ENCODE measurements at regions not wholly inside any gene's neighbourhood (a gene's known extent, or its start where the extent isn't known, plus 50 kb on each side); places are given as distances from the start of the nearest gene placed in this dataset.

GRCh38 chr5:107118184-107119019 lies 552.3 kb downstream of the EFNA5 start:
- H3K27me3 ChIP-seq (replicated peaks; ENCODE audit: insufficient read depth, low read depth, low read length, poor library complexity), result no peaks in the 10 kb centered on the region
- no peaks in the 10 kb centered on the region for H3K9me3 ChIP-seq (ENCODE audit: low read depth, low read length, poor library complexity, severe bottlenecking)
- ChIA-PET POLR2A (ENCODE audit: low non-redundant PET) (no interaction called here), CTCF (no interaction called here)
- no TSS peak for BruUV-seq (replicated peaks)
- H3K27ac ChIP-seq (ENCODE audit: low read depth, low read length, poor library complexity, severe bottlenecking), result no peak overlapping the region
- TF ChIP-seq, protein P1, sequence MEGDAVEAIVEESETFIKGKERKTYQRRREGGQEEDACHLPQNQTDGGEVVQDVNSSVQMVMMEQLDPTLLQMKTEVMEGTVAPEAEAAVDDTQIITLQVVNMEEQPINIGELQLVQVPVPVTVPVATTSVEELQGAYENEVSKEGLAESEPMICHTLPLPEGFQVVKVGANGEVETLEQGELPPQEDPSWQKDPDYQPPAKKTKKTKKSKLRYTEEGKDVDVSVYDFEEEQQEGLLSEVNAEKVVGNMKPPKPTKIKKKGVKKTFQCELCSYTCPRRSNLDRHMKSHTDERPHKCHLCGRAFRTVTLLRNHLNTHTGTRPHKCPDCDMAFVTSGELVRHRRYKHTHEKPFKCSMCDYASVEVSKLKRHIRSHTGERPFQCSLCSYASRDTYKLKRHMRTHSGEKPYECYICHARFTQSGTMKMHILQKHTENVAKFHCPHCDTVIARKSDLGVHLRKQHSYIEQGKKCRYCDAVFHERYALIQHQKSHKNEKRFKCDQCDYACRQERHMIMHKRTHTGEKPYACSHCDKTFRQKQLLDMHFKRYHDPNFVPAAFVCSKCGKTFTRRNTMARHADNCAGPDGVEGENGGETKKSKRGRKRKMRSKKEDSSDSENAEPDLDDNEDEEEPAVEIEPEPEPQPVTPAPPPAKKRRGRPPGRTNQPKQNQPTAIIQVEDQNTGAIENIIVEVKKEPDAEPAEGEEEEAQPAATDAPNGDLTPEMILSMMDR (conservative IDR thresholded peaks at IDR 0.05; ENCODE audit: low read depth, low read length), result no peak
- no peak for TF ChIP-seq EZH2 (IDR thresholded peaks at IDR 0.05; ENCODE audit: borderline replicate concordance, low read depth, low read length, poor library complexity, severe bottlenecking)
- no peak for DNase-seq (ENCODE audit: low spot score)
- no peak overlapping the region for H3K4me3 ChIP-seq (ENCODE audit: low read depth, low read length, poor library complexity, severe bottlenecking)
- H3K36me3 ChIP-seq (ENCODE audit: insufficient read depth, low read length, poor library complexity, severe bottlenecking), result no peaks in the 10 kb centered on the region
- intact Hi-C loops (cut with micrococcal nuclease; ENCODE audit: unreplicated experiment), result no loop called here
- H3K4me1 ChIP-seq (ENCODE audit: insufficient read depth, low read length, poor library complexity, severe bottlenecking), result no peaks in the 10 kb centered on the region

DNA sequence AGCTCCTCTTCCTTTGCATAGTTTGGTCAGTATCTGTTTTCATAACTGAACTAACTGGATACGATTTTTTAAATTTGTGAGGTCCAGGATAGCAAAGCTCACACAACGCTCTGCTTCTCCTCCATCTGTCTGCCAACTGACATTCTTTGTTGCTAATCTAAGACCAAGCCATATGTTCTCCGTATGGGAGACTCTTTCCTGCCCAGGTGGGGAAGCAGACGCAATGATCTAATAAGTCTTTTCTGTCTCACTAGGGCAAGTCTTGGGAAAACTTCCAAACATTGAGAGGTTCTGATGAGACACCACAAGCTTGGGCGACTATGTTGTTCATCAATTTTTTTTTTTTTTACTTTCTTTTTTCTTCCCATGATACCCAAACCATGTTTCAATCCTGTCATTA lies 558.5 kb downstream of the EFNA5 start:
- no peaks in the 10 kb centered on the region for H3K36me3 ChIP-seq (ENCODE audit: insufficient read depth, low read length, poor library complexity, severe bottlenecking)
- no peak for DNase-seq (ENCODE audit: low spot score)
- intact Hi-C loops (cut with micrococcal nuclease; ENCODE audit: unreplicated experiment), result no loop called here
- no peaks in the 10 kb centered on the region for H3K4me1 ChIP-seq (ENCODE audit: insufficient read depth, low read length, poor library complexity, severe bottlenecking)
- no TSS peak for BruUV-seq (replicated peaks)
- POLR2A ChIA-PET (ENCODE audit: low non-redundant PET), result no interaction called here
- H3K4me3 ChIP-seq (ENCODE audit: low read depth, low read length, poor library complexity, severe bottlenecking), result no peak overlapping the region
- no peaks in the 10 kb centered on the region for H3K27me3 ChIP-seq (replicated peaks; ENCODE audit: insufficient read depth, low read depth, low read length, poor library complexity)
- CTCF ChIA-PET, result no interaction called here
- TF ChIP-seq EZH2 (IDR thresholded peaks at IDR 0.05; ENCODE audit: borderline replicate concordance, low read depth, low read length, poor library complexity, severe bottlenecking), result no peak
- TF ChIP-seq, protein P1 (conservative IDR thresholded peaks at IDR 0.05; ENCODE audit: low read depth, low read length), result no peak
- no peak overlapping the region for H3K27ac ChIP-seq (ENCODE audit: low read depth, low read length, poor library complexity, severe bottlenecking)
- no peaks in the 10 kb centered on the region for H3K9me3 ChIP-seq (ENCODE audit: low read depth, low read length, poor library complexity, severe bottlenecking)

DNA sequence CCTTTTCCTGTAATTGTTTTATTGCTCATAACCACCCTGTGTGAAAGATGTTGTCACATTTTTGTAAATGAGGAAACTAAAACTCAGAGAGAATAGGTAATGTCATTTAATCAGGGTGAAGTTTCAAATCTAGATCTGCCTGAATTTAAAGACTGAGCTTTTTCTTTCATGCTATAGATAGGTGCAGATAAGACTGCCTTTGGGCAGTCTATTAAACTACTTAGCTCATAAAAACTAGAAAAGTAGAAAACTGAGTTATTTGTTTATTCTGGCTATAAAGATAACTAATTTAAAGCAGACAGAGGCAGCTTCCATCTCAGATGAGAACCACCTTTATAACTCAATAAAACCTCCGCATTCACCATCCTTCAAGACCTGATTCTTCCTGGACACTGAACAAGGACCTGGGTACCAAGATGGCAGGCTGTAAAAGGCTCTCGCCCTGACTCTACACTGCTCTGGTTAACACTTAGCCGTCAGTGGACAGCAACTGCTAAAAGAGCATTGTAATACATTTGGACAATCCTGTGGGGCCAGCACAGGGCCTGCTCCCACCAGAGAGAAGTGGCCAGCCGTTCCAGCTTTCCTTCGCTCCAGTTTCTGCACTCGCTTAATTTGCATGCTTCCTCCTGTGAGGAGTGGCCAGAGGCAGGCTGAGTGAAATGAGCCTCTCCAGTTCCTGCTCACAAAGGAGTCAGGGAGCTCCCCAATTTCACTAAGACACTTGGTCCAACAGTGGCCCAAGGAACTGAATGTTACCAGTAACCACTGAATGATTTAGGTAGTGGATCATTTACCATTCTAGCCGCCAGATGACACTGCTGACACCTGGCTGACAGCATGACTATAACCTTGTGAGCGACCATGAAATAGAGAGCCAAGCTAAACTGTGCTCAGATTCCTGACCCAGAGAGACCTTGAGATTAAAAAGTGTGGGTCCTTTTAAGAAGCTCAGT lies 566.4 kb downstream of the EFNA5 start:
- H3K4me3 ChIP-seq (ENCODE audit: low read depth, low read length, poor library complexity, severe bottlenecking), result no peak overlapping the region
- no TSS peak for BruUV-seq (replicated peaks)
- POLR2A ChIA-PET (ENCODE audit: low non-redundant PET), result no interaction called here
- TF ChIP-seq, protein P1 (conservative IDR thresholded peaks at IDR 0.05; ENCODE audit: low read depth, low read length), result no peak
- TF ChIP-seq EZH2 (IDR thresholded peaks at IDR 0.05; ENCODE audit: borderline replicate concordance, low read depth, low read length, poor library complexity, severe bottlenecking), result no peak
- DNase-seq (ENCODE audit: low spot score), result no peak
- no peaks in the 10 kb centered on the region for H3K36me3 ChIP-seq (ENCODE audit: insufficient read depth, low read length, poor library complexity, severe bottlenecking)
- no peaks in the 10 kb centered on the region for H3K9me3 ChIP-seq (ENCODE audit: low read depth, low read length, poor library complexity, severe bottlenecking)
- no peaks in the 10 kb centered on the region for H3K27me3 ChIP-seq (replicated peaks; ENCODE audit: insufficient read depth, low read depth, low read length, poor library complexity)
- no peaks in the 10 kb centered on the region for H3K4me1 ChIP-seq (ENCODE audit: insufficient read depth, low read length, poor library complexity, severe bottlenecking)
- intact Hi-C loops (cut with micrococcal nuclease; ENCODE audit: unreplicated experiment), result no loop called here
- CTCF ChIA-PET, result interaction anchor here (0.8 kb wide), 1 partner anchor 144 kb away, joined by 3 read pairs; no protein-coding TSS in a partner anchor
- H3K27ac ChIP-seq (ENCODE audit: low read depth, low read length, poor library complexity, severe bottlenecking), result no peak overlapping the region

All from A673 (cell line).